T-helper 22 cell (primary cell): ENCODE measurements at regions not wholly inside any gene's neighbourhood (a gene's known extent, or its start where the extent isn't known, plus 50 kb on each side); places are given as distances from the start of the nearest gene placed in this dataset.
A peak's percentile ranks its signal among the peaks of the same experiment; 100 is the strongest.
"Not testable (repeated sequence)": the region's sequence is repeated elsewhere in the genome, so short reads cannot be mapped to it uniquely, and the experiment has no call there.

Experiments used
- DNase-seq: peaks from one replicate; pipeline ENCODE4 v3.0.0-alpha.2; 2020; ENCODE audit warnings: low read depth

DNA sequence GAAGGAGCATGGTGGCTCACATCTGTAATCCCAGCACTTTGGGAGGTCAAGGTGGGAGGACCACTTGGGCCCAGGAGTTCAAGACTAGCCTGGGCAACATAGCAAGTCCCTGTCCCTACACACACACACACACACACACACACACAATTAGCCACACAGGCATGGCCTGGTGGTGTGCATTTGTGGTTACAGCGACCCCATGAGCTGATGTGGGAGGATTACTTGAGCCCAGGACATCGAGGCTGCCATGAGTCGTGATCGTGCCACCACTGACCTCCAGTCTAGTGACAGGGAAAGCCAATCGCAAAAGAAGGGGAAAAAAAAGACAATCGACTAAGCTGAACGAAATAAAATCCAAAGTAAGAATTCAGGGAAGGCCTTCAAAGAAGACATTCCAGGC, 67.9 kb downstream of the TBX3 start:
- DNase-seq = no peak

GRCh38 chr12:114614040-114614439, 69.9 kb downstream of the TBX3 start:
- no peak for DNase-seq

DNA sequence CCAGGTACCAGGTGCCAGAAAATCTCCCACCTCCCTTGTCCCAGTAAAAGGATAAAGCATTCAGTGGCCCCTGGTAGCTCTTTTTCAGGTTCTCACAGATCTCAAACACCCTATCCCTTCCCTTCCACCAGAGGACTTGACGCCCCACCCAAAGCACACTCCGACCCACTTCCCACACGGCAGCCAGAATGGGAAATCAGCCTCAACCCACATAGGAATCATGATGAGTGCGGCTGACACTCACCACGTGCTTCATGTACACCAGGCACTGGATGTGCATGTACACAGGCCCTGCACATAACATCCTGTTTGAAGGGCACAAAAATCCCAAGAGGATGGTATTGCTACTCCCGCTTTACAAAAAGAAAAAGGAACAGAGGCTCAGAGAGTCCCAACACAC, 71.9 kb downstream of the TBX3 start:
- no peak for DNase-seq

- DNase-seq = no peak
Observed at GRCh38 chr12:114611145-114612018, 72.6 kb downstream of the TBX3 start.

GRCh38 chr12:114608509-114608908, 75.5 kb downstream of the TBX3 start:
- DNase-seq = no peak

- no peak for DNase-seq
Observed at GRCh38 chr12:114605918-114606317, 78.1 kb downstream of the TBX3 start.

- DNase-seq = no peak
Observed at GRCh38 chr12:114604606-114605005, 79.4 kb downstream of the TBX3 start.

GRCh38 chr12:114600584-114600983, 83.4 kb downstream of the TBX3 start:
- not testable (repeated sequence) for DNase-seq

- DNase-seq = no peak
Observed at GRCh38 chr12:114598111-114598510, 85.9 kb downstream of the TBX3 start.

DNA sequence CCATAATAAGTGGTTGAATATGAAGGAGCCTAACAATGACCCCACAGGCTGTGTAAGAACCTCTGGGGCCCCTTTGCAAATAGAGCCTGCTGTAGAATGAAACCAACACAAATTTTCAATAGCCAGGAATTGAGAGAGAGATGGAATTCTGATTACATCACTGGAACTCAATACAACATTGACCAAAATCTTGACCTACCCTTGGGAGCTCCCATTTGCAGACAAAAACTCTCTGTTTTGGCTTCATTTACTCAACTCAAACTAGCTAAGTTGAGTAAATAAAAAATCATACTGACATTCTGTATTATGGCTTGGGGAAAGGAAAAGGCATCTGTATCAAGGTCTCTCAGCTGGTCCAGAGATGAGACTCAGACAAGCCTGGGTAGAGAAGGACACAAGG, 91.0 kb downstream of the TBX3 start:
- DNase-seq = no peak

- DNase-seq = no peak
Observed at GRCh38 chr12:114588061-114588460, 95.9 kb downstream of the TBX3 start.

- no peak for DNase-seq
Observed at GRCh38 chr12:114580306-114580705, 103.7 kb downstream of the TBX3 start.

GRCh38 chr12:114579389-114579788, 104.6 kb downstream of the TBX3 start:
- no peak for DNase-seq

DNA sequence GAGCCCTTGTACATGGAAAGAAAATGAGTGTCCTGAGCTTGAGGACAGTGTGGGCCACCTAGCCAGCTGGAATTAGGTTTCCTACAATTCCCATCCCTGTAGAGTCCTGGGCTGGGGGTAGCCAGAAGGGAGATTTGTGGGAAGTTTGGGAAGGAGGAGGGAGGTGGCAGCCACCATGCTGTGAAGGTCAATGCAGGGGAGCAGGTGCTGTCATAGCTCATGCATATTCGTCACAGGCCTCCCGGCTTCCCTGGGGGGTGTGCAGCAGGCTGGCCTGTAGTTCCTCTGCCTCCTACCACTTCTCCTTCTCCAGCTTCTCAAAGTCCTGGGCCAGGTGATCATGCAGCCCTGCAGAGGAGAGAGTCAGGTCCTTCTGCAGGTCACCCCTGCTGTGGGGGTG, 121.3 kb downstream of the TBX3 start:
- no peak for DNase-seq

- no peak for DNase-seq
Observed at GRCh38 chr12:114555451-114555850, 128.5 kb downstream of the TBX3 start.

- no peak for DNase-seq
Observed at GRCh38 chr12:114547636-114548035, 136.3 kb downstream of the TBX3 start.

DNA sequence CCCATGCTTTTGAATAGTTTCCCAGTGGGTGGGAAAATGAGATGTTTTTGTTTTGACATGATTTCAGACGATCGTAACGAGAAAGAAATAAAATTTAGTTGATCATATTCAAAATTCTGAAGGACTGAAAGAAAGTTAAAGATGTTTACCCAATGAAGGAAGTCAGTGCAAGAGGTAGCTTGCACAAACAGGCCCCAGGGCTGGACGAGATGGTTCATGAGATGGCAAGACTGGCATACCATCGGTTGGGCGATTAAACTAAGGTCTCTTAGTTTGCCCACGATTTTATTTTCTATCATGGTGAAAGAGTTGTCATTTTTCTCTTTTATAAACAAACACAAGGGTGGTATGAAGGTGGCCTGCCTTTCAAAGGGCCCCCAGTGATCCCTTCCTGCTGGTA, 124.5 kb upstream of the TBX5 start:
- DNase-seq = no peak

DNA sequence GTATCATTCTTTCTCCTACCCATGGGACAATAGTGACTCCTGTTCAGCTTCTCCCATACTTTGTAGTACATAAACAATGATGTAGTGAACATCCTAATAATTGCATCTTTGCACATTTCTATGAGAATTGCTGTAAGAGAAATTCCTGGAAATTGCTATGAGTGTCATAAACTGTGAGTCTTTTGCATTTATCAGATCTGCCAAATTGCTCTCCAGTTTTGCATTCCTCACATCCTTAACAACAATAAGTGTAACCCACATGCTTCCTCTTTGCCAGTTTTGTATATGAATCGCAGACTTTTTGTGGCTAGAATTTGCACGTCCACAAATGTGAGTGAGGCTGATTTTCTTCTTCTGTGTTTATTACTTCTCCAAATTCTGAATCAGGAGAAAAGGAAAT, 124.0 kb upstream of the TBX5 start:
- no peak for DNase-seq

GRCh38 chr12:114528766-114529165, 122.8 kb upstream of the TBX5 start:
- no peak for DNase-seq

DNA sequence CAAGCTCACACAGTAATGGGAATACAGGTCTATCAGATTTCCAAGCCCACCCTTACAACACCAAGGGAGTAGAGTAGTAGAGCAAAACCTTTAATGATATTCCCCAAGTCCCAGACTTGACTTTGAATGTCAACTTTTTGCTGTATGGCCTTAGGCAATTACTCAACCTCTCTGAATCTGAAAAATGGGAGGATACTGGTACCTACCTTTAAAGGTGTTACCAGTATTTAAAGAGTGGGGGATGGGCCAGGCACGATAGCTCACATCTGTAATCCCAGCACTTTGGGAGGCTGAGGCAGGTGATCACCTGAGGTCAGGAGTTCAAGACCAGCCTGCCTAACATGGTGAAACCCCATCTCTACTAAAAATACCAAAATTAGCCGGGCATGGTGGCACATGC, 115.2 kb upstream of the TBX5 start:
- not testable (repeated sequence) for DNase-seq

GRCh38 chr12:114512351-114512750, 106.4 kb upstream of the TBX5 start:
- DNase-seq = no peak

DNA sequence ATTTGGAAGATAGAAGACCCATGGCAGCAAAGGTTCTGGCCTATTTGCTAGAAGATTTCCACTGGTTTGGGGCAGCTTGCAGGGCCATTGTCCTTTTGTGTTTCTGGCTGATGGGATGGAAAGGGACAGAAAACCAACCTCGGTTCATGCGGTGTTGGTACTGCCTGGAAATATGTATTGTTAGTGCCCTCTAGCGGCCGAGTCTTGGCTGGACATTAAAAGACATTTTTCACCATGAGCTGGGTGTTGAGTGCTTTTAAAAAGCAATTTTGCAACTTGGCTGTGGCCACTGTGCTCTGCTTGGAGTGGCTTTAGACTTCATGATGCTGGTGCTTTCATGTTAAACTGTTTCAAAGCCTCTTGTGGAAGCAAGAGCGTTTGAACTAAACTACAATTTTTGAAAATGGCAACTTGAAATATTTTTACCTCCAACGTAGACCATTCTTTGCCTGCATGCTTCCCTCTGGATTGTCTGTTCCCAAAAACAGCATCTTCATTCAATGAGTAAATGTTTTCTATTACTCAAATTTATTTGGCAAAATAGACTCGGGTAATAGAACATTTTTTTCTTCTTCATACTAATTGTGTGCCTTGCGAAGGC, 102.7 kb upstream of the TBX5 start:
- DNase-seq = peak; percentile 4

DNA sequence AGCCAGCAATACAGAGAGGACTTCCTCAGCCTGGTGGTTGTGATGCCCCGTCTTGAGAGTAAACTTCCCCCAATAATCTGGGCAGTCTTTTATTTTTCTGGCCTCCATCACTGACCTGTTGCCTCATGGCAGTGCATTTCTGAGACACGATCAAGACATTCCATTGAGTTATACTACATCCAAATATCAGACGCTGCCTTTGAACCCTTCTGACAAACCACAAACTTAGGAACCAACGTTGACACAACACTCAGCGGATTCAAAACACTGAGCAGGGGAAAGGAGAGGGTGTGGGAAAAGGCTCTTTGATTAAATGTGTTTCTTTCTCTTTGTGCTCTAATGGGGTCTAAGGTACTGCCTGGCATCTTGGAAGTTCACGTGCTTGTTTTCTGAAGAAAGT, 100.7 kb upstream of the TBX5 start:
- no peak for DNase-seq

DNA sequence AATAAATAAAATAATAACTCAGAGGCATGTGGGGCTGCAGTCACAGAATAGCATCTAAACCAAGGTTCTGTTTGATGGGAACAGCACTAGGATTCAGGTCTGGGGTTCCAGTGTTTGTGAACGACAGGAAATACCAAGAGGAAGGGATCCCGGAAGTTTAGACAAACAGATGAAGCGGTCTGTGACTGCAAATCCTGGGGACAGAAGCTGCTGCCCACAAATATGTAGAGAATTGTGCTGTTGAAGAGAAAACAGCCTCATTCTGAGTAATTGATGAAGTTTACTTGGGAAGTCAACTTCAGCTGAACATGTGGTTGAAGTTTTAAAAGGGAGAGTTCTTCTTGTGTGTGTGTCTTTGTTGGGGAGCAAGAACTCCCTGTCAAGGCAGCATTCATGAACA, 98.4 kb upstream of the TBX5 start:
- no peak for DNase-seq
